Keratinocyte (primary cell): ENCODE measurements at regions not wholly inside any gene's neighbourhood (a gene's known extent, or its start where the extent isn't known, plus 50 kb on each side); places are given as distances from the start of the nearest gene placed in this dataset.

Experiments used
- DNase-seq: peaks from one replicate; pipeline ENCODE4 v3.0.0-alpha.2; 2011; ENCODE audit warnings: low read depth, missing footprints, low spot score
- FAIRE-seq: peaks from 2 replicates; lab custom pipeline; 2011; peaks lifted over from hg19 to GRCh38; lab: Jason Lieb, UNC
- H2AFZ ChIP-seq: 2 replicates; pipeline ENCODE4 v1.6.0; 2012; ENCODE audit warnings: low read length, control low read depth, inconsistent platforms; ENCODE audit not compliant: control insufficient read depth
- H3K27ac ChIP-seq: 2 replicates; pipeline ENCODE4 v1.5.1; 2011; ENCODE audit warnings: low read length; ENCODE audit not compliant: control insufficient read depth, insufficient read depth
- H3K27me3 ChIP-seq: 3 replicates; pipeline ENCODE4 v1.6.0; 2011; ENCODE audit warnings: low read length; ENCODE audit not compliant: control insufficient read depth, insufficient read depth; ENCODE audit errors: extremely low read depth
- H3K36me3 ChIP-seq, 2 experiments: 2 replicates in 1 of 2; 3 replicates in 1 of 2; pipeline ENCODE4 v1.5.1; 2011; ENCODE audit warnings: low read length in 2 of 2, mild to moderate bottlenecking in 1 of 2; ENCODE audit not compliant: control insufficient read depth in 2 of 2, insufficient read depth in 2 of 2; ENCODE audit errors: extremely low read depth in 1 of 2
- H3K4me1 ChIP-seq: 3 replicates; pipeline ENCODE4 v1.5.1; 2011; ENCODE audit warnings: low read length; ENCODE audit not compliant: control insufficient read depth, insufficient read depth; ENCODE audit errors: extremely low read depth
- H3K4me2 ChIP-seq: 3 replicates; pipeline ENCODE4 v1.6.0; 2011; ENCODE audit warnings: low read depth, low read length; ENCODE audit not compliant: control insufficient read depth, insufficient read depth; ENCODE audit errors: extremely low read depth
- H3K4me3 ChIP-seq, 3 experiments: fragments of 200-600 bp in 1 of 3; sonication (generic) in 1 of 3; 2 replicates in 2 of 3; 3 replicates in 1 of 3; pipeline ENCODE4 v1.5.1; 2011 to 2016; ENCODE audit warnings: low read length in 3 of 3, mild to moderate bottlenecking in 3 of 3, control low read depth in 2 of 3, inconsistent platforms in 1 of 3, low read depth in 1 of 3, mixed read lengths in 1 of 3, mixed run types in 1 of 3, moderate library complexity in 1 of 3; ENCODE audit not compliant: control insufficient read depth in 2 of 3, insufficient read depth in 2 of 3; ENCODE audit errors: extremely low read depth in 1 of 3
- H3K79me2 ChIP-seq: 2 replicates; pipeline ENCODE4 v1.6.0; 2012; ENCODE audit warnings: low read length; ENCODE audit not compliant: control insufficient read depth, insufficient read depth
- H3K9ac ChIP-seq: 3 replicates; pipeline ENCODE4 v1.6.0; 2011; ENCODE audit warnings: low read length; ENCODE audit not compliant: control insufficient read depth, insufficient read depth; ENCODE audit errors: extremely low read depth
- H3K9me1 ChIP-seq: 3 replicates; pipeline ENCODE4 v1.6.0; 2011; ENCODE audit warnings: low read length; ENCODE audit not compliant: control insufficient read depth, insufficient read depth; ENCODE audit errors: extremely low read depth
- H3K9me3 ChIP-seq: 2 replicates; pipeline ENCODE4 v1.5.1; 2012; ENCODE audit warnings: low read depth, low read length; ENCODE audit not compliant: control insufficient read depth
- H4K20me1 ChIP-seq: 3 replicates; pipeline ENCODE4 v1.6.0; 2011; ENCODE audit warnings: low read length; ENCODE audit not compliant: control insufficient read depth, insufficient read depth; ENCODE audit errors: extremely low read depth
- EZH2 ChIP-seq: IDR thresholded peaks from one replicate; pipeline ENCODE4 v1.6.1; 2012; ENCODE audit warnings: inconsistent platforms, mild to moderate bottlenecking, low read length, moderate library complexity
- dilution Hi-C: fragments of 300-500 bp; cut with MboI; formaldehyde crosslinking; loops from one replicate; pipeline ENCODE4 v1.7.0; 2020; ENCODE audit warnings: low sequenced_read_pairs; ENCODE audit not compliant: extremely low pct_ligation_motif_present
- TF ChIP-seq, protein P1 (sequence below), 3 experiments: IDR thresholded peaks in 1 of 3; conservative IDR thresholded peaks in 1 of 3; optimal IDR thresholded peaks in 1 of 3; 2 replicates in 2 of 3; 3 replicates in 1 of 3; pipeline versions ENCODE3 to v1.5.1; 2011; ENCODE audit warnings: low read length in 3 of 3, mild to moderate bottlenecking in 3 of 3, moderate library complexity in 2 of 3, control low read depth in 1 of 3, inconsistent platforms in 1 of 3; ENCODE audit not compliant: insufficient read depth in 2 of 3; ENCODE audit errors: extremely low read depth in 1 of 3

DNA sequence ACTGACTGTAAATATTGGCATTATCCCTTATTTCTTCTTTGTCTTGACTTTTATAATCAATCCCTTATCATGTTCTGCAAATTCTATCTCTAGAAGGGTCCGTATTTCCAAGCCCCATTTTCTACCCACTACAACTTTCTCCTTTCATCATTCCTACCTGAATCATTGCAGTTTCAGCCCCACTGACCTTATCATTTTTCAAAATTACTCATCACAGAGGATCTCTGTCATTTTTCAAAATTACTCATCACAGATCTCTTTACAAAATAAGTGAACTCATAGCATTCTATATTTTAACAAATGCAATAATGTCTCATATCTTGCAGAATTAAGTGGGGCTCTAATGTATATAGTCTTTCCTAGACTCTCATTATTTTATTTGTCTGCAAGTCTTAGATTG is 256.9 kb upstream of the COX7C start:
- Histone ChIP-seq H4K20me1 (no peaks in the 10 kb centered on the region), H3K9me1 (no peaks in the 10 kb centered on the region), H3K79me2 (no peaks in the 10 kb centered on the region), H3K4me1 (no peaks in the 10 kb centered on the region), H3K27me3 (no peaks in the 10 kb centered on the region), H3K27ac (no peak overlapping the region), H3K9me3 (no peaks in the 10 kb centered on the region), H3K36me3 (no peaks in the 10 kb centered on the region), H2AFZ (no peak overlapping the region), H3K4me3 (no peak overlapping the region), H3K4me2 (no peak overlapping the region), H3K9ac (no peak overlapping the region)
- FAIRE-seq: no peak
- no peak for TF ChIP-seq EZH2
- TF ChIP-seq, protein P1, sequence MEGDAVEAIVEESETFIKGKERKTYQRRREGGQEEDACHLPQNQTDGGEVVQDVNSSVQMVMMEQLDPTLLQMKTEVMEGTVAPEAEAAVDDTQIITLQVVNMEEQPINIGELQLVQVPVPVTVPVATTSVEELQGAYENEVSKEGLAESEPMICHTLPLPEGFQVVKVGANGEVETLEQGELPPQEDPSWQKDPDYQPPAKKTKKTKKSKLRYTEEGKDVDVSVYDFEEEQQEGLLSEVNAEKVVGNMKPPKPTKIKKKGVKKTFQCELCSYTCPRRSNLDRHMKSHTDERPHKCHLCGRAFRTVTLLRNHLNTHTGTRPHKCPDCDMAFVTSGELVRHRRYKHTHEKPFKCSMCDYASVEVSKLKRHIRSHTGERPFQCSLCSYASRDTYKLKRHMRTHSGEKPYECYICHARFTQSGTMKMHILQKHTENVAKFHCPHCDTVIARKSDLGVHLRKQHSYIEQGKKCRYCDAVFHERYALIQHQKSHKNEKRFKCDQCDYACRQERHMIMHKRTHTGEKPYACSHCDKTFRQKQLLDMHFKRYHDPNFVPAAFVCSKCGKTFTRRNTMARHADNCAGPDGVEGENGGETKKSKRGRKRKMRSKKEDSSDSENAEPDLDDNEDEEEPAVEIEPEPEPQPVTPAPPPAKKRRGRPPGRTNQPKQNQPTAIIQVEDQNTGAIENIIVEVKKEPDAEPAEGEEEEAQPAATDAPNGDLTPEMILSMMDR (optimal IDR thresholded peaks at IDR 0.05 in 1 of 3, IDR thresholded peaks at IDR 0.05 in 1 of 3, conservative IDR thresholded peaks at IDR 0.05 in 1 of 3; ENCODE audit: extremely low read depth in 1 of 3, insufficient read depth in 2 of 3, low read length in 3 of 3): no peak
- DNase-seq: no peak
- dilution Hi-C loops: no loop called here

DNA sequence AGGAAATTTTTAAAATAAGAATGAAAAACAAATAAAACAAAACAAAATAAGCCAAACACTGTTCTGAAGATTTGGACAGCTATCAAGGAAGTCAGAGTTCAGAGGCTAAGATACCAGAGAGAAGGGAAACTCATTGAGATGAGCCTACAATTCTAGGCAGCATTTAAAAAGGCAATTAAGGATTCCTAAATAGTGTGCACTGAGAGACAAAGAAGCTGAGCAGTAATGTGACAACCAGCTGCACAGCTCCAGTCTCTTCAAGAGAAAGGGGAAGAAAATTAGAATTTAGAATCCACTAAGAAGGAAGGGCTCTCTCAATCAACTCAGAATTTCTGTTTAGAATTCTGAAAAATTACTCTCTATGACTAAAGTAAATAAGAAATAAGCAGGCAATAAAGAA is 246.7 kb upstream of the COX7C start:
- TF ChIP-seq, protein P1 (optimal IDR thresholded peaks at IDR 0.05 in 1 of 3, IDR thresholded peaks at IDR 0.05 in 1 of 3, conservative IDR thresholded peaks at IDR 0.05 in 1 of 3; ENCODE audit: extremely low read depth in 1 of 3, insufficient read depth in 2 of 3, low read length in 3 of 3): no peak
- no peak for TF ChIP-seq EZH2
- dilution Hi-C loops: no loop called here

More for the DNA sequence above, 246.7 kb upstream of the COX7C start:
- no peak overlapping the region for H3K9ac ChIP-seq
- H3K27ac ChIP-seq: no peak overlapping the region
- no peak overlapping the region for H3K4me3 ChIP-seq
- H3K36me3 ChIP-seq: no peaks in the 10 kb centered on the region
- no peaks in the 10 kb centered on the region for H3K79me2 ChIP-seq
- FAIRE-seq (no peak), DNase-seq (no peak)
- no peaks in the 10 kb centered on the region for H3K27me3 ChIP-seq
- H3K4me2 ChIP-seq: no peak overlapping the region
- no peaks in the 10 kb centered on the region for H3K9me1 ChIP-seq
- H3K4me1 ChIP-seq: no peaks in the 10 kb centered on the region
- no peaks in the 10 kb centered on the region for H3K9me3 ChIP-seq
- H2AFZ ChIP-seq: no peak overlapping the region
- no peaks in the 10 kb centered on the region for H4K20me1 ChIP-seq
